ENCODE measurements at regions not wholly inside any gene's neighbourhood (a gene's known extent, or its start where the extent isn't known, plus 50 kb on each side); places are given as distances from the start of the nearest gene placed in this dataset.

DNA sequence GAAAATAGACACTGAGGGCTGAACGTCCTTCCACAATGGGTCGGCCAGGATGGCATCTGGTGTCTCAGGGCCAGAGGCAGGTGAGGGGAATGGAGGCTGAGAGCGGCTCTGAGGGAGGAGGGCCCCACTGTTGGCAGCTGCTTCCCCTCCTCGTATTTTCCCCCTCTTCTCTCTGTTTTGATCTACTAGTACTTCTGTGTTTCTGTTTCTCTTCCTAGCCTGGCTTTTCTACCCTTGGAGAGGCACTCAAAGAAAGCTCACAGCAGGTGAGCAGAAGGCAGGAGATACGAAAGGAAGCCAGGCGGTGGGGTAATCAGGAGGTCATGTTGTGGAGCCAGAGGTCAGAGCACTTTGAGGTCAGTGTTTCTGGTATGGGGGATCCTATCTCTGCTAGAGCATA, 151.8 kb upstream of the GATB start:
- no peaks in the 10 kb centered on the region for H3K9me2 ChIP-seq (replicated peaks; ENCODE audit: insufficient read depth)
- DNase-seq (ENCODE audit: low spot score) = no peak
- TF ChIP-seq, protein P1, sequence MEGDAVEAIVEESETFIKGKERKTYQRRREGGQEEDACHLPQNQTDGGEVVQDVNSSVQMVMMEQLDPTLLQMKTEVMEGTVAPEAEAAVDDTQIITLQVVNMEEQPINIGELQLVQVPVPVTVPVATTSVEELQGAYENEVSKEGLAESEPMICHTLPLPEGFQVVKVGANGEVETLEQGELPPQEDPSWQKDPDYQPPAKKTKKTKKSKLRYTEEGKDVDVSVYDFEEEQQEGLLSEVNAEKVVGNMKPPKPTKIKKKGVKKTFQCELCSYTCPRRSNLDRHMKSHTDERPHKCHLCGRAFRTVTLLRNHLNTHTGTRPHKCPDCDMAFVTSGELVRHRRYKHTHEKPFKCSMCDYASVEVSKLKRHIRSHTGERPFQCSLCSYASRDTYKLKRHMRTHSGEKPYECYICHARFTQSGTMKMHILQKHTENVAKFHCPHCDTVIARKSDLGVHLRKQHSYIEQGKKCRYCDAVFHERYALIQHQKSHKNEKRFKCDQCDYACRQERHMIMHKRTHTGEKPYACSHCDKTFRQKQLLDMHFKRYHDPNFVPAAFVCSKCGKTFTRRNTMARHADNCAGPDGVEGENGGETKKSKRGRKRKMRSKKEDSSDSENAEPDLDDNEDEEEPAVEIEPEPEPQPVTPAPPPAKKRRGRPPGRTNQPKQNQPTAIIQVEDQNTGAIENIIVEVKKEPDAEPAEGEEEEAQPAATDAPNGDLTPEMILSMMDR (IDR thresholded peaks at IDR 0.05; ENCODE audit: poor library complexity) = no peak
- TF ChIP-seq EZH2phosphoT487 (IDR thresholded peaks at IDR 0.05; ENCODE audit: low read depth, severe bottlenecking, unreplicated experiment) (no peak), EZH2 (IDR thresholded peaks at IDR 0.05; ENCODE audit: borderline replicate concordance) (no peak)
- WGBS (ENCODE audit: low lambda C conversion rate, missing lambda C conversion rate) = 72% methylated on average over 6 of the region's 6 CpGs
- H4K20me1 ChIP-seq (ENCODE audit: insufficient read depth, poor library complexity, severe bottlenecking) = no peaks in the 10 kb centered on the region
- H3K36me3 ChIP-seq (replicated peaks; ENCODE audit: insufficient read depth, low read depth) = no peaks in the 10 kb centered on the region
- no peak overlapping the region for H3K4me3 ChIP-seq
- no peak overlapping the region for H3K4me2 ChIP-seq
- H3K27ac ChIP-seq = no peak overlapping the region
- no peaks in the 10 kb centered on the region for H3K27me3 ChIP-seq
- H2AFZ ChIP-seq = no peak overlapping the region
- H3K9me3 ChIP-seq (ENCODE audit: low read depth) = no peaks in the 10 kb centered on the region
- H3K4me1 ChIP-seq (ENCODE audit: insufficient read depth) = no peaks in the 10 kb centered on the region
- H3K79me2 ChIP-seq = no peaks in the 10 kb centered on the region

- Histone ChIP-seq H3K9me3 (ENCODE audit: low read depth) (no peaks in the 10 kb centered on the region), H3K4me3 (no peak overlapping the region), H3K27ac (no peak overlapping the region), H3K79me2 (no peaks in the 10 kb centered on the region), H4K20me1 (ENCODE audit: insufficient read depth, poor library complexity, severe bottlenecking) (no peaks in the 10 kb centered on the region), H2AFZ (no peak overlapping the region), H3K36me3 (replicated peaks; ENCODE audit: insufficient read depth, low read depth) (no peaks in the 10 kb centered on the region), H3K4me2 (no peak overlapping the region), H3K27me3 (no peaks in the 10 kb centered on the region), H3K4me1 (ENCODE audit: insufficient read depth) (no peaks in the 10 kb centered on the region), H3K9me2 (replicated peaks; ENCODE audit: insufficient read depth) (no peaks in the 10 kb centered on the region)
- WGBS (ENCODE audit: low lambda C conversion rate, missing lambda C conversion rate) = 88% methylated on average over 2 of the region's 2 CpGs
- no peak for TF ChIP-seq EZH2phosphoT487 (IDR thresholded peaks at IDR 0.05; ENCODE audit: low read depth, severe bottlenecking, unreplicated experiment)
- no peak for DNase-seq (ENCODE audit: low spot score)
Observed at GRCh38 chr4:151911970-151912369, 151.2 kb upstream of the GATB start.

- Histone ChIP-seq H3K27ac (no peak overlapping the region), H3K36me3 (replicated peaks; ENCODE audit: insufficient read depth, low read depth) (no peaks in the 10 kb centered on the region), H3K9me3 (ENCODE audit: low read depth) (no peaks in the 10 kb centered on the region), H2AFZ (no peak overlapping the region), H3K27me3 (no peaks in the 10 kb centered on the region), H4K20me1 (ENCODE audit: insufficient read depth, poor library complexity, severe bottlenecking) (no peaks in the 10 kb centered on the region), H3K4me1 (ENCODE audit: insufficient read depth) (no peaks in the 10 kb centered on the region), H3K4me2 (no peak overlapping the region), H3K9me2 (replicated peaks; ENCODE audit: insufficient read depth) (no peaks in the 10 kb centered on the region), H3K4me3 (no peak overlapping the region), H3K79me2 (no peaks in the 10 kb centered on the region)
- DNase-seq (ENCODE audit: low spot score) = no peak
- no peak for TF ChIP-seq EZH2 (IDR thresholded peaks at IDR 0.05; ENCODE audit: borderline replicate concordance)
- TF ChIP-seq, protein P1 (IDR thresholded peaks at IDR 0.05; ENCODE audit: poor library complexity) = no peak
- no peak for TF ChIP-seq EZH2phosphoT487 (IDR thresholded peaks at IDR 0.05; ENCODE audit: low read depth, severe bottlenecking, unreplicated experiment)
- whole genome bisulfite sequencing (ENCODE audit: low lambda C conversion rate, missing lambda C conversion rate) = 83% methylated on average over 4 of the region's 4 CpGs
Observed at GRCh38 chr4:151908734-151909497, 148.1 kb upstream of the GATB start.

DNA sequence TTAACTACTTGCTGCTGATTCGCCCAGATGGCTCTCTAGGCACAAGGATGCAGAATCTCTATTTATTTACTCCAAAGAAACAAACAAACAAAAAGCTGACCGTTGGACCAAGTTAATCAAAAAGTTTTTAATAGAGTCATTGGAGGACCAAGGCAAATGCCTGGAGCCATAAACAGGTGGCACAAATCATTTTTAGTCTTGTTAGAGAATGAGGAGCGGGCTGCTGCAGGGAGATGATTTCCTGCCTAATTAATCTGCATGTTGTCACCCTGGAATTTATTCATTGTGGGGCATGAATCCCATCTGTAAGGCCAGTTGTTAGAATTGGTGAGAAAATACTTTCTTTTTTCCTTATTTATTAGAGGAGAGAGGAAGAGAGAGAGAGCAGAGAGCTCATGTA, 147.4 kb upstream of the GATB start:
- H2AFZ ChIP-seq = no peak overlapping the region
- H4K20me1 ChIP-seq (ENCODE audit: insufficient read depth, poor library complexity, severe bottlenecking) = no peaks in the 10 kb centered on the region
- H3K36me3 ChIP-seq (replicated peaks; ENCODE audit: insufficient read depth, low read depth) = no peaks in the 10 kb centered on the region
- no peak for TF ChIP-seq EZH2 (IDR thresholded peaks at IDR 0.05; ENCODE audit: borderline replicate concordance)
- TF ChIP-seq, protein P1 (IDR thresholded peaks at IDR 0.05; ENCODE audit: poor library complexity) = no peak
- TF ChIP-seq EZH2phosphoT487 (IDR thresholded peaks at IDR 0.05; ENCODE audit: low read depth, severe bottlenecking, unreplicated experiment) = no peak
- no peak overlapping the region for H3K4me3 ChIP-seq
- H3K27ac ChIP-seq = no peak overlapping the region
- no peaks in the 10 kb centered on the region for H3K4me1 ChIP-seq (ENCODE audit: insufficient read depth)
- 62% methylated on average over 3 of the region's 3 CpGs for WGBS (ENCODE audit: low lambda C conversion rate, missing lambda C conversion rate)
- no peaks in the 10 kb centered on the region for H3K27me3 ChIP-seq
- no peaks in the 10 kb centered on the region for H3K79me2 ChIP-seq
- no peak for DNase-seq (ENCODE audit: low spot score)
- no peaks in the 10 kb centered on the region for H3K9me2 ChIP-seq (replicated peaks; ENCODE audit: insufficient read depth)
- no peak overlapping the region for H3K4me2 ChIP-seq
- no peaks in the 10 kb centered on the region for H3K9me3 ChIP-seq (ENCODE audit: low read depth)

All from hepatocyte (in vitro differentiated cells).